ENCODE measurements at regions not wholly inside any gene's neighbourhood (a gene's known extent, or its start where the extent isn't known, plus 50 kb on each side); places are given as distances from the start of the nearest gene placed in this dataset.
A peak's percentile ranks its signal among the peaks of the same experiment; 100 is the strongest.

GRCh38 chr13:22357132-22357531 is 686.3 kb downstream of the FGF9 start:
- DNase-seq: no peak

GRCh38 chr13:22369090-22369489 is 698.2 kb downstream of the FGF9 start:
- DNase-seq: no peak

GRCh38 chr13:22369840-22370239 is 699.0 kb downstream of the FGF9 start:
- no peak for DNase-seq

GRCh38 chr13:22372261-22372660 is 701.4 kb downstream of the FGF9 start:
- no peak for DNase-seq

- no peak for DNase-seq
These were observed 704.3 kb downstream of the FGF9 start for GRCh38 chr13:22375151-22375550.

- DNase-seq: no peak
These were observed 717.0 kb downstream of the FGF9 start for GRCh38 chr13:22387899-22388298.

- DNase-seq: no peak
These were observed 729.0 kb downstream of the FGF9 start for GRCh38 chr13:22399801-22400420.

- peak; percentile 27 for DNase-seq
These were observed 731.8 kb downstream of the FGF9 start for GRCh38 chr13:22402682-22403081.

GRCh38 chr13:22403144-22403543 is 732.3 kb downstream of the FGF9 start:
- DNase-seq: no peak

- DNase-seq: no peak
These were observed 735.0 kb downstream of the FGF9 start for GRCh38 chr13:22405891-22406290.

GRCh38 chr13:22412452-22412851 is 741.6 kb downstream of the FGF9 start:
- DNase-seq: no peak

- no peak for DNase-seq
These were observed 751.1 kb downstream of the FGF9 start for GRCh38 chr13:22422023-22422422.

- no peak for DNase-seq
These were observed 751.8 kb downstream of the FGF9 start for GRCh38 chr13:22422712-22423111.

- DNase-seq: no peak
These were observed 752.4 kb downstream of the FGF9 start for GRCh38 chr13:22423261-22423660.

GRCh38 chr13:22425087-22425486 is 754.2 kb downstream of the FGF9 start:
- no peak for DNase-seq

GRCh38 chr13:22427066-22427465 is 753.7 kb upstream of the SGCG start:
- DNase-seq: no peak

- no peak for DNase-seq
These were observed 753.0 kb upstream of the SGCG start for GRCh38 chr13:22427783-22428182.

GRCh38 chr13:22428188-22428828 is 752.5 kb upstream of the SGCG start:
- DNase-seq: no peak

- DNase-seq: no peak
These were observed 748.1 kb upstream of the SGCG start for GRCh38 chr13:22432690-22433089.

- no peak for DNase-seq
These were observed 733.5 kb upstream of the SGCG start for GRCh38 chr13:22447132-22447886.

- no peak for DNase-seq
These were observed 731.5 kb upstream of the SGCG start for GRCh38 chr13:22449251-22449650.

GRCh38 chr13:22451327-22451741 is 729.4 kb upstream of the SGCG start:
- peak; percentile 58 for DNase-seq

- DNase-seq: no peak
These were observed 726.2 kb upstream of the SGCG start for GRCh38 chr13:22454586-22454985.

GRCh38 chr13:22455036-22455435 is 725.7 kb upstream of the SGCG start:
- no peak for DNase-seq

All from right hindlimb (tissue), 1 donor.